GM19240 (cell line): ENCODE measurements at regions not wholly inside any gene's neighbourhood (a gene's known extent, or its start where the extent isn't known, plus 50 kb on each side); places are given as distances from the start of the nearest gene placed in this dataset.
"Not testable (repeated sequence)": the region's sequence is repeated elsewhere in the genome, so short reads cannot be mapped to it uniquely, and the experiment has no call there.

Experiments
- DNase-seq: peaks from one replicate; pipeline ENCODE4 v3.0.0; 2011; ENCODE audit warnings: low spot score; ENCODE audit not compliant: insufficient read length

DNA sequence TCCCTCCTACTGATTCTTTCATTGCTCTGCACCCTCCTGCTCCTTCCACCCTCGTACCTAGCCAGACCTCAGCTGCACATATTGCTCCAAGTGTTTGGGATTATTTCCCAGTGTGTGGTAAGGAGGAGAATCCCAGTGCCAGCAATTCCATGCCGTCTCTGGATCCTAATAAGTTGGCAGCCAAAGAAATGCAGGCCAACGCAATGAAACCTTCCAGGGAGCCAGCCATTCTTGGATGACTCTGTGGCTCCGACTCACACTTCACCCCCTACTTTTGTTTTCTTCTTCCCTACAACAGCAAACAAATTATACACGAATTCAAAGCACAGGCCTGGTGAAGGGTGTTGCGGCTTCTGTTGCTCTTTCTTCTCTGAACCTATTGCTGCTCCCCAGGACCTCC is 82.5 kb upstream of the SLC1A3 start:
- no peak for DNase-seq

- no peak for DNase-seq
These were observed 79.9 kb upstream of the SLC1A3 start for GRCh38 chr5:36526537-36526936.

GRCh38 chr5:36528588-36528987 is 77.8 kb upstream of the SLC1A3 start:
- DNase-seq, result no peak

DNA sequence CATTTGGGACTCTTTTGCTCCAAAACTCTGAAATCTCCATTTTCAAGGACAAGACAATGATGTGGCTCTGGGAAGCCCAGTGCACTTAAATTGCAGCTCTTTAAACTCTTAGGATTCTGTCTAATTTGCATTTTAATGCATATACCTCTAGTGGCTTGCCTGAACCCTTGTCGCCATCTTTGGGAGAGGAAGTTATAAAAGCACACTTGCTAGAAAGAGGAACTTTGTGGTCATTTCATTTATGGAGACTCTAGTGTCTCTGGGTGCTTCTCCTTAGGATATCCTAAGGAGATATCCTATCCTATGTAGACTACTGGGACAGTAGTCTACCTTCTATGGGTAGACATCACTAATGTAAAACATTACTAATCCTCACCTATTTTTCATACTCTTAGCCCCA is 77.3 kb upstream of the SLC1A3 start:
- DNase-seq, result no peak

- no peak for DNase-seq
These were observed 76.2 kb upstream of the SLC1A3 start for GRCh38 chr5:36530215-36530614.

GRCh38 chr5:36531401-36531800 is 75.0 kb upstream of the SLC1A3 start:
- DNase-seq, result no peak

- no peak for DNase-seq
These were observed 71.0 kb upstream of the SLC1A3 start for GRCh38 chr5:36535378-36535777.

- DNase-seq, result no peak
These were observed 70.4 kb upstream of the SLC1A3 start for GRCh38 chr5:36535859-36536615.

- DNase-seq, result no peak
These were observed 69.8 kb upstream of the SLC1A3 start for GRCh38 chr5:36536616-36537005.

- DNase-seq, result no peak
These were observed 68.7 kb upstream of the SLC1A3 start for GRCh38 chr5:36537724-36538123.

DNA sequence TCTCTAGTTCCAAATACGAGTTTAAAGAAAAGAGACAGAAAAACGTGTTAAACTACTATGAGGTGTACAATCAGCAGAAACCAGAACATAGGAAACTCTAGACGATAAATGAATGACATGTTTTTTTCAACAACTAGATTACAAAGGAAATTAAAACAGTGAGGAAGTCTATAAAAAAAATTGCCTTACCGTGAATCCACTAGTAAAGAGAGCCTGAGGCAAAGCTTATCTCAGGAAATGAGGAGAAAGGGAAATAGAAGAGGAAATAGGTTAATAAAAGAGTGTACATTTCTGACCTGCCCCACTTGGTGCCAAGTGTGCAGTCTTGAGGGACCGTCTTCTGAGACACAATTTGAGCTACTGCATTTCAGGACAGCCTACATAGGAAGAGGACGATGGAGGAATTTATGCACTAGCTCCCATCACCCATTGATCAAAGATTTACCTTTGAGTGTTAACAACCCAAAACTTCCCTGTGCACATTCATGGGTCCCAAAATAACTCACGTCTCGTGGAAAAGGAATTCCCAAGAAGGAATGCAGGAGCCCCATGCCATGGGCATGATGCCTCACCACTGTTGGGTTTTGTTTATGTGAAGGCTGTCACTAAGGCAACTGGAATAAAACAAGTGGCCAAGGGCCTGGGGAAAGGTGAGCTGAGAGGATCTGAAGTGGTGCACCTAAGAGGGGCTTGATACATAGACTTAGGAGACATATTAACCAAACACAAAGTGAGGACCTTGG is 53.6 kb upstream of the SLC1A3 start:
- DNase-seq, result no peak

GRCh38 chr5:36555035-36555434 is 51.4 kb upstream of the SLC1A3 start:
- DNase-seq, result not testable (repeated sequence)
